PC-9 (cell line): ENCODE measurements at regions not wholly inside any gene's neighbourhood (a gene's known extent, or its start where the extent isn't known, plus 50 kb on each side); places are given as distances from the start of the nearest gene placed in this dataset.

Experiments
- EZH2 ChIP-seq: fragments of 200-600 bp; sonication (generic); IDR thresholded peaks from 2 replicates; pipeline ENCODE4 v1.8.0; 2017; ENCODE audit warnings: antibody characterized with exemption, low read depth
- TF ChIP-seq, protein P1 (sequence below): fragments of 200-600 bp; sonication (generic); conservative IDR thresholded peaks from 2 replicates; pipeline ENCODE4 v1.6.1; 2017; ENCODE audit warnings: mixed run types, antibody characterized with exemption, mild to moderate bottlenecking, moderate library complexity

DNA sequence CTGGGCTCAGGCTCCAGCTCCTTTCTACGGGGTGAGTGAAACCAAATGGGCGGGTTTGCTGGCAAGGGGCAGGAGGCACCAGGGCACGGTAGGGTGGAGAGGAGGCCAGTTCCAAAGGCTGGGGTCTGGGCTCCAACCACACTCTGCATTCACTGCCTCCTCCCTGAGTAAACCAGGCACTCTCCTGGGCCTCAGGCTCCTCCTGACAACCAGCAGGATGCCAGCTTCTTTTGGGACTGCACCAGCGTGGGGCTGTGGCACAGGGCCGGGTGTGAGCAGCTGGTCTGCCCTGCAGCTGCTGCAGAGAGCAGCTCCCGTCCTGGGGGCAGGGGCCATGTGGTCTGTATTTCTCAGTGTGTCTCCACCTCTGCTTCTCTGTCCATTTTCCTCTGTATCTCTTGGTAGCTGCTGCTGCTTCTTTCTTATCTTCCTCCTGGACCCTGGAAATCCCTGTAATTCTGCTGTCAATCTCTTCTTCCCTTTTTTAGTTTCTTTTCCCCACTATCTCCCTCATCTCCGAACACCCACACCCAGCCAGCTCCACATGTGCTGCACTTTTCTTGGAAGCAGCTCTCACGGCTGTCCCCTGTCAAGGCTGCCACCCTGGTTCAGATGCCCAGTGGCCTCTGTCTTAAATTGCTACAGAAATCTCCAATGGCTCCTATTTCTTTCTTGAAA, 54.9 kb upstream of the TBC1D21 start:
- TF ChIP-seq, protein P1, sequence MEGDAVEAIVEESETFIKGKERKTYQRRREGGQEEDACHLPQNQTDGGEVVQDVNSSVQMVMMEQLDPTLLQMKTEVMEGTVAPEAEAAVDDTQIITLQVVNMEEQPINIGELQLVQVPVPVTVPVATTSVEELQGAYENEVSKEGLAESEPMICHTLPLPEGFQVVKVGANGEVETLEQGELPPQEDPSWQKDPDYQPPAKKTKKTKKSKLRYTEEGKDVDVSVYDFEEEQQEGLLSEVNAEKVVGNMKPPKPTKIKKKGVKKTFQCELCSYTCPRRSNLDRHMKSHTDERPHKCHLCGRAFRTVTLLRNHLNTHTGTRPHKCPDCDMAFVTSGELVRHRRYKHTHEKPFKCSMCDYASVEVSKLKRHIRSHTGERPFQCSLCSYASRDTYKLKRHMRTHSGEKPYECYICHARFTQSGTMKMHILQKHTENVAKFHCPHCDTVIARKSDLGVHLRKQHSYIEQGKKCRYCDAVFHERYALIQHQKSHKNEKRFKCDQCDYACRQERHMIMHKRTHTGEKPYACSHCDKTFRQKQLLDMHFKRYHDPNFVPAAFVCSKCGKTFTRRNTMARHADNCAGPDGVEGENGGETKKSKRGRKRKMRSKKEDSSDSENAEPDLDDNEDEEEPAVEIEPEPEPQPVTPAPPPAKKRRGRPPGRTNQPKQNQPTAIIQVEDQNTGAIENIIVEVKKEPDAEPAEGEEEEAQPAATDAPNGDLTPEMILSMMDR, result no peak
- no peak for TF ChIP-seq EZH2
